ENCODE measurements at regions not wholly inside any gene's neighbourhood (a gene's known extent, or its start where the extent isn't known, plus 50 kb on each side); places are given as distances from the start of the nearest gene placed in this dataset.

DNA sequence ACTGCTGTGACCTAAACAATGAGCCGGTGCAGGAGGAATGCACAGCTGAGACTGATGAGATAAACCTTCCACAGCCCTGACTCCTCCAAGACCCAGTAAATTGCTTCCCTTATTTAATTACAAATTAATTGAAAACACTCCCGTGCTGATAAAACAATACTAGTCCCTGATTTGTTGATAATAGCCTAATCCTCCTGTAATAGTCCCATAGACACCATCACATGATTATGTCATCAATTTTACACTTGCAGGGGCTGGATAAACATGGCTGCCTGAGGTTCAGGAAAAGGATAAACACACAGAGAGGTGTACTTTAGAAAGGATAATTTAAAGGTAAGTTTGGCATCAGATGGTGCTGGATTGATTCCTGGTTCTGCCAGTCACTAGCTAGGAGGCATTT lies 84.6 kb upstream of the SPAG17 start:
- 80 to 82% methylated on average over 2 of the region's 2 CpGs for WGBS, 2 donors
- H3K4me3 ChIP-seq (ENCODE audit: low read depth, poor library complexity, severe bottlenecking) = no peak overlapping the region
- TF ChIP-seq CTCF (IDR thresholded peaks at IDR 0.05) (no peak), POLR2A (IDR thresholded peaks at IDR 0.05) (no peak)
- no peak for DNase-seq (ENCODE audit: low spot score in 2 of 2)
- intact Hi-C loops (cut with DNase I; ENCODE audit: low total_unique reads) = no loop called here

- DNase-seq (ENCODE audit: low spot score in 2 of 2) = no peak
- no peak for TF ChIP-seq POLR2A (IDR thresholded peaks at IDR 0.05)
- TF ChIP-seq CTCF (IDR thresholded peaks at IDR 0.05) = no peak
- 65 to 66% methylated on average over 3 of the region's 3 CpGs for WGBS, 2 donors
- no peak overlapping the region for H3K4me3 ChIP-seq (ENCODE audit: low read depth, poor library complexity, severe bottlenecking)
- intact Hi-C loops (cut with DNase I; ENCODE audit: low total_unique reads) = no loop called here
Measured at GRCh38 chr1:118266436-118266835, 81.4 kb upstream of the SPAG17 start.

- no peak for DNase-seq (ENCODE audit: low spot score in 2 of 2)
- intact Hi-C loops (cut with DNase I; ENCODE audit: low total_unique reads) = no loop called here
- no peak for TF ChIP-seq POLR2A (IDR thresholded peaks at IDR 0.05)
- 78 to 93% methylated on average over 3 of the region's 3 CpGs for WGBS, 2 donors
- no peak overlapping the region for H3K4me3 ChIP-seq (ENCODE audit: low read depth, poor library complexity, severe bottlenecking)
Measured at GRCh38 chr1:118264343-118264742, 79.3 kb upstream of the SPAG17 start.

DNA sequence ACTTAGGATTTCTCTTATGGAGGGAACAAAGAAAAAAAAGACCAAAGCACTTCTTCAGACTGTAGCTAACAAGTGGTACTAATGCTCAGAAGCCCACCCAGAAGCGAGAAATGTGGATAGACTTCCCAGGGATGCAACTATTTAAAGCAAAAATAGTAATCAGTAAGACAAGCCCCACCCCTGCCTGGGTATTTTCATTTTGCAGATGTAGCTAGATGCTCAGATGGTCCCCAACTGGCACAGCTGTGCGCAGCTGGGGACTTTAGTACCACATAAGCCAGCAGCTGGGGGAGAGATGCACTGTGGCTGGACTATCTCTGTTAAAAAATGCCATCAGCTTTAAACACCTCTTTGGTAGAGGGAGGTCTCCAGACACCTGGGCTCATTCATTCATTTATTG lies 77.8 kb upstream of the SPAG17 start:
- intact Hi-C loops (cut with DNase I; ENCODE audit: low total_unique reads) = no loop called here
- WGBS, 2 donors = 80 to 88% methylated on average over 2 of the region's 2 CpGs
- H3K4me3 ChIP-seq (ENCODE audit: low read depth, poor library complexity, severe bottlenecking) = no peak overlapping the region
- DNase-seq (ENCODE audit: low spot score in 2 of 2) = no peak
- no peak for TF ChIP-seq POLR2A (IDR thresholded peaks at IDR 0.05)
- TF ChIP-seq CTCF (IDR thresholded peaks at IDR 0.05) = no peak

DNA sequence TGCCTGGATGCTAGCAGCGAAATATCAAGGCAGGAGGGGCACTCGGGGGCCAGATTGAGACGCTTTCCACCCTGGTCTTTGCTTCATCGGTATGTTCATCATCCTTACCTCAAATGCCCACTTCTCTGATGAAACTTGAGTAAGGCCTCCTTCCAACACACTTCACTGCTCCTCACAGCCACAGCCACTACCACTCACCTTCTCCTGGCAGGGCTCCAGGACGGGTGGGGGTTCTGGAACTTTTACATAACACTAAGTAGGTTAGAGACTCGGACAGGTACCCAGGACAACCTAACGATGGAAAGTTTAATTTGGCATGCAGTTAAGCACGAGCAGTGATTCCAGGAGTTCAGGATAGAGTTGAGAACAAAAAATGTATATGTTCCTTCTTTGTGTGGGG lies 73.9 kb upstream of the SPAG17 start:
- intact Hi-C loops (cut with DNase I; ENCODE audit: low total_unique reads) = loop anchor here (5.0 kb wide), 1 partner anchor 1342 kb away; no protein-coding TSS in a partner anchor
- TF ChIP-seq CTCF (IDR thresholded peaks at IDR 0.05) (no peak), POLR2A (IDR thresholded peaks at IDR 0.05) (no peak)
- H3K4me3 ChIP-seq (ENCODE audit: low read depth, poor library complexity, severe bottlenecking) = no peak overlapping the region
- 75 to 78% methylated on average over 8 of the region's 8 CpGs for WGBS, 2 donors
- no peak for DNase-seq (ENCODE audit: low spot score in 2 of 2)

DNA sequence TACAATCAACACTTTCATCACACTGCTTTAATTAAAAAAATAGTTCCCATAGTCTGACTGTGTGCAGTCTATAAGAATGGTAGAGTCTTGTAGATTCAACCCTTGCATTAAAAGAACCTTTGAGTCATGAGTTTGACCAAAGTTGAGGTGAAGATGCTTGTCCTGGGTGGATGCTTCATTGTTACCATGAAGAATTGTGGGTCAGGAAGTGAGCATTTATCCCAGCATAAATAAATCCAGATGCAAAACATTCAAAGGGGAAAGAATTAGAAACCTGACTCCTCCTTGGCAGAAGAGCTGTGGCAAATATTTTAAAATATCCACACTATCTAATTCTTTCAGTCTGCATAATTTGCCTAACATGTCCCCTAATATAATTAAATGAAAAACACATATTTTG lies 72.9 kb upstream of the SPAG17 start:
- H3K4me3 ChIP-seq (ENCODE audit: low read depth, poor library complexity, severe bottlenecking) = no peak overlapping the region
- intact Hi-C loops (cut with DNase I; ENCODE audit: low total_unique reads) = loop anchor here (5.0 kb wide), 1 partner anchor 1341 kb away; no protein-coding TSS in a partner anchor
- DNase-seq (ENCODE audit: low spot score in 2 of 2) = no peak
- no peak for TF ChIP-seq POLR2A (IDR thresholded peaks at IDR 0.05)
- no peak for TF ChIP-seq CTCF (IDR thresholded peaks at IDR 0.05)

Measured in lower leg skin (tissue), 4 donors.